Tibial artery (tissue), 4 donors: ENCODE measurements at regions not wholly inside any gene's neighbourhood (a gene's known extent, or its start where the extent isn't known, plus 50 kb on each side); places are given as distances from the start of the nearest gene placed in this dataset.

Source experiments
- DNase-seq, 2 donors: peaks; one replicate each; pipeline ENCODE4 v3.0.0-alpha.2; 2019
- H3K27ac ChIP-seq, 2 donors: fragments of 200-600 bp; sonication (generic) in 1 of 2; 1 replicate in 1 of 2; 2 replicates in 1 of 2; pipeline ENCODE4 v1.5.1; 2018 to 2019; ENCODE audit warnings: mild to moderate bottlenecking in 1 of 2
- H3K27me3 ChIP-seq, 2 donors: fragments of 200-600 bp; sonication (generic) in 1 of 2; one replicate each; pipeline versions ENCODE4 v1.5.1 to v1.6.0; 2016 to 2019
- H3K36me3 ChIP-seq, 3 donors: fragments of 200-600 bp; sonication (generic) in 2 of 3; one replicate each; pipeline ENCODE4 v1.5.1; 2016 to 2019; ENCODE audit warnings: mild to moderate bottlenecking in 2 of 3
- H3K4me1 ChIP-seq, 4 donors: fragments of 200-600 bp; sonication (generic) in 2 of 4; 1 replicate in 3 of 4; 2 replicates in 1 of 4; pipeline ENCODE4 v1.5.1; 2016 to 2019
- H3K4me3 ChIP-seq, 2 donors: fragments of 200-600 bp; sonication (generic) in 1 of 2; 1 replicate in 1 of 2; 2 replicates in 1 of 2; pipeline ENCODE4 v1.5.1; 2018 to 2019; ENCODE audit warnings: mild to moderate bottlenecking in 2 of 2
- H3K9me3 ChIP-seq, 3 donors: fragments of 200-600 bp; sonication (generic) in 1 of 3; one replicate each; pipeline ENCODE4 v1.5.1; 2016 to 2019
- intact Hi-C: fragments of 100-400 bp; cut with DNase I; formaldehyde crosslinking; loops from one replicate; pipeline ENCODE4 v1.15.0; 2023; ENCODE audit warnings: low total_unique reads
- TF ChIP-seq, protein P1 (sequence below), 2 experiments: fragments of 200-600 bp in 1 of 2; fragments of 450-650 bp in 1 of 2; IDR thresholded peaks; one replicate each; pipeline ENCODE4 v1.5.1; 2017 to 2019; ENCODE audit warnings: antibody characterized with exemption in 2 of 2, mild to moderate bottlenecking in 1 of 2, moderate library complexity in 1 of 2

DNA sequence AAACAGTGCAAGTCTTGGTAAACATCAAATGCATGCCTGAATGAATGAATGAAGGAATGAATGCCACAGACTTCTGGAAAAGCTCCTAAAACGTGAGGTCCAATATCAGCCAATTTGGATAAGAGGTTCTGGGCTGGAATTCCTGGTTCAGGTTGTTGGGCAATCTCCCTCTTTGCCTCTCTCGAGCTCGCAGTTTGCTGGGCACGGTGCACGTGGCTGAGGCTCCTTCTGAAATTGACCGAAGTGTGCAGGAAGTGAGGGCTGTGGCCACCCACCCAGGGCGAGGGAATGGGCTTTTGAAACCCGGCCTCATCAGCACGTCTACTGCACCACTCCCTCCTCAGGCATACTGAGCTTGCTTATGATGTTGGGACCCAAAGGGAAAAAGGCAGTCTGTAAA lies 288.8 kb upstream of the HS6ST1 start:
- TF ChIP-seq, protein P1, sequence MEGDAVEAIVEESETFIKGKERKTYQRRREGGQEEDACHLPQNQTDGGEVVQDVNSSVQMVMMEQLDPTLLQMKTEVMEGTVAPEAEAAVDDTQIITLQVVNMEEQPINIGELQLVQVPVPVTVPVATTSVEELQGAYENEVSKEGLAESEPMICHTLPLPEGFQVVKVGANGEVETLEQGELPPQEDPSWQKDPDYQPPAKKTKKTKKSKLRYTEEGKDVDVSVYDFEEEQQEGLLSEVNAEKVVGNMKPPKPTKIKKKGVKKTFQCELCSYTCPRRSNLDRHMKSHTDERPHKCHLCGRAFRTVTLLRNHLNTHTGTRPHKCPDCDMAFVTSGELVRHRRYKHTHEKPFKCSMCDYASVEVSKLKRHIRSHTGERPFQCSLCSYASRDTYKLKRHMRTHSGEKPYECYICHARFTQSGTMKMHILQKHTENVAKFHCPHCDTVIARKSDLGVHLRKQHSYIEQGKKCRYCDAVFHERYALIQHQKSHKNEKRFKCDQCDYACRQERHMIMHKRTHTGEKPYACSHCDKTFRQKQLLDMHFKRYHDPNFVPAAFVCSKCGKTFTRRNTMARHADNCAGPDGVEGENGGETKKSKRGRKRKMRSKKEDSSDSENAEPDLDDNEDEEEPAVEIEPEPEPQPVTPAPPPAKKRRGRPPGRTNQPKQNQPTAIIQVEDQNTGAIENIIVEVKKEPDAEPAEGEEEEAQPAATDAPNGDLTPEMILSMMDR (IDR thresholded peaks at IDR 0.05), result no peak
- H3K36me3 ChIP-seq, result no peaks in the 10 kb centered on the region
- H3K4me1 ChIP-seq, result peaks cover 0 to 16% (median 11%) of the 10 kb centered on the region in 4 donors
- peak in 1 of 2 donors; percentile 59 for DNase-seq
- no peak overlapping the region for H3K4me3 ChIP-seq
- H3K27ac ChIP-seq, result peak overlapping the region in 1 of 2 donors; percentile 38
- no peaks in the 10 kb centered on the region for H3K27me3 ChIP-seq
- no peaks in the 10 kb centered on the region for H3K9me3 ChIP-seq
- intact Hi-C loops, result no loop called here

DNA sequence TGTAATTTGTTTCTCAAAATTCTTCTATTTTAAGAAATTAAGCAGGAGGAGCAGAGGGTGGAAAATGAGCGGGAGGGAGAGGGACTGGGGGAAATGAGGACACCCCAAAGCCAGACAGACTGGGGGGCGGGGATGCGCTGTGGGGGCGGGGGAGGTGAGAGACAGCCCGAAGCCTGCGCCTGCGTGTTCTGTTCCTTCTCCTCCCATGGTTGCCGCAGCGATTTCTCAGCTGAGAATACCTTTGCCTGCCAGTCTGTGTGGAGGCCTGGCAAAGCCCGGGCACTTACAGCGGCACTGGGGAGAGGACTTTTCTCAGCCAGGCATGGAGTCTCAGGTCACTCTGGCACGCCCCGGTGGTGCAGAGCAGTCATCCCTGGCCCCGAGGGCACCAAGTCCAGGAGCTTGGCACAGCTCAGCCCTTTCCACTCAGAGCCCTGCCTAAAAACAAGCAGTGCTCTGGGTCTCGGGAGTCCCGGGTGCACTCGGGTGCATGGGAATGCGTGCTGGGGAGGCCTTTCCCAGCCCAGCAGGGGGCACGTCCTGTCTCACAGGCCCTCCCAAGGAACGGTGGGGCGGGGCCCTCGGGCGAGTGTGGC lies 289.3 kb upstream of the HS6ST1 start:
- H3K9me3 ChIP-seq, result no peaks in the 10 kb centered on the region
- peak overlapping the region in 1 of 2 donors; percentile 38 for H3K27ac ChIP-seq
- H3K4me1 ChIP-seq, result peaks cover 0 to 16% (median 11%) of the 10 kb centered on the region in 4 donors
- TF ChIP-seq, protein P1 (IDR thresholded peaks at IDR 0.05), result no peak
- H3K27me3 ChIP-seq, result no peaks in the 10 kb centered on the region
- peak overlapping the region; percentile 0 to 24 for H3K4me3 ChIP-seq
- peak in 1 of 2 donors; percentile 69 for DNase-seq
- H3K36me3 ChIP-seq, result no peaks in the 10 kb centered on the region
- intact Hi-C loops, result no loop called here

DNA sequence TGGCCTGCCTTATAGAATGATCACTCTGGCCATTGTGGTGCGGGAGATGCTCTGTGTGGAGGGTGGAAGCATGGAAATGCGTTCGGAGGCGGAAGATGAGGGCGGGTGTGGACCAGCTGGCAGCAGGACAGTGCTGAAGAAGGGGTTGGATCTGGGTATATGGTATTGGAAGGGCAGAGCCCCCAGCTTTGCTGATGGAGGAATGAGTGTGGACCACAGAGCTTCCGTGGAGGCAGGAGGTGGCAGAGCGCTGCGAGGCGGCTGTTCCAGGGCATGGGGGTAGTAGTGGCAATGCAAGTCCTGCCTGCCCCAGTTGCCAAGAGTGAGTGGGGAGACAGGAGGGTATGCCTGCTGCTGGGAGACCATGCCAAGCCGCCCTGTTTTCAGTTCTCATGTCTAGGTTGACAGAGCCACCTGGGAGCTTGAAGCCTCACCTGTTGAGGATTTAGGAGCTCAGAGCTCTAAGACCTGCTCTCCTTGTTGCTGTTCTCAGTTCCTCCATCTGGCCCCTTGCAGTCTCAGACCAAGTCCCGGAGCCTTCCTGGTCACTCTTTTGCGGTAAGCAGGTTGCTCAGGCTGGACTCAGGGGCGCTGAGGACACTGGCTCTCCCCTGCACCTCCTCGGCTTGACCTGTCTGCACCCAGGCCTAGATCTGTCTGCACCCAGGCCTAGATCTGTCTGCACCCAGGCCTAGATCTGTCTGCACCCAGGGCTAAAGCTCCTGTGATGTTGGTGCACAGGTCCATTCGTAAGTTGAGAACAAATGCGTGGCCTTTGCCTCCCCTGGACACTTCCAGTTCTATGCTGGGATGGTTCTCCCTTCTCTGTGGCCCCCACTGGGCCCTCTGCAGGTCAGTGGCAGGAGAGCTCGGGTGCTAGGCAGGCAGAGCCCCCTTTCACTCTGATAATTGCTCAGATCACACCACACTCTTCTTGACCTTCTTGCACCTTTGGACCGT lies 290.5 kb upstream of the HS6ST1 start:
- Histone ChIP-seq H3K27ac (no peak overlapping the region), H3K4me1 (peaks cover 0 to 16% (median 11%) of the 10 kb centered on the region in 4 donors), H3K27me3 (no peaks in the 10 kb centered on the region), H3K9me3 (no peaks in the 10 kb centered on the region), H3K36me3 (no peaks in the 10 kb centered on the region), H3K4me3 (no peak overlapping the region)
- peak in 1 of 2 donors; percentile 44 for DNase-seq
- intact Hi-C loops, result no loop called here
- TF ChIP-seq, protein P1 (IDR thresholded peaks at IDR 0.05), result no peak

DNA sequence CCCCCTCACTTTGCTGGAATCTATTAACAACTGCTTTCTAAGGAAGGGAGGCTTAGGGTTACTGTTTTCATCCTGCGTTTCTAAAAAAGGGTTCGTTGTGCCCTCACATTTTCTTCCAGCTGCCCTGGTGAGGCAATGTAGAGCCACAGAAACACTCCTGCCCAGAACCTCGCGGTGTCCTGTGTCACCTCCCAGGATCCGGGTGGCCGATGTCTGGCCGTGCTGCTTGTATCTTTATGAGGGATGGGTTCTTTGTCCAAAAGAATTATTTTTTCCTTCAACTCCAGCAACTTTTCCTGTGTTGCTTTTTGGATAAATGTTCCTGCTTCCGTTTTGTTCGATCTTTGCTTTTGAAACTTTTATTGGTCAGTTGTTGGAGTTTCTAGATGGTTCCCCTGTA lies 291.8 kb upstream of the HS6ST1 start:
- H3K9me3 ChIP-seq, result no peaks in the 10 kb centered on the region
- intact Hi-C loops, result no loop called here
- H3K36me3 ChIP-seq, result no peaks in the 10 kb centered on the region
- peaks cover 0 to 16% (median 11%) of the 10 kb centered on the region in 4 donors for H3K4me1 ChIP-seq
- no peak overlapping the region for H3K4me3 ChIP-seq
- H3K27me3 ChIP-seq, result no peaks in the 10 kb centered on the region
- TF ChIP-seq, protein P1 (IDR thresholded peaks at IDR 0.05), result no peak
- DNase-seq, result peak in 1 of 2 donors; percentile 32
- H3K27ac ChIP-seq, result no peak overlapping the region

DNA sequence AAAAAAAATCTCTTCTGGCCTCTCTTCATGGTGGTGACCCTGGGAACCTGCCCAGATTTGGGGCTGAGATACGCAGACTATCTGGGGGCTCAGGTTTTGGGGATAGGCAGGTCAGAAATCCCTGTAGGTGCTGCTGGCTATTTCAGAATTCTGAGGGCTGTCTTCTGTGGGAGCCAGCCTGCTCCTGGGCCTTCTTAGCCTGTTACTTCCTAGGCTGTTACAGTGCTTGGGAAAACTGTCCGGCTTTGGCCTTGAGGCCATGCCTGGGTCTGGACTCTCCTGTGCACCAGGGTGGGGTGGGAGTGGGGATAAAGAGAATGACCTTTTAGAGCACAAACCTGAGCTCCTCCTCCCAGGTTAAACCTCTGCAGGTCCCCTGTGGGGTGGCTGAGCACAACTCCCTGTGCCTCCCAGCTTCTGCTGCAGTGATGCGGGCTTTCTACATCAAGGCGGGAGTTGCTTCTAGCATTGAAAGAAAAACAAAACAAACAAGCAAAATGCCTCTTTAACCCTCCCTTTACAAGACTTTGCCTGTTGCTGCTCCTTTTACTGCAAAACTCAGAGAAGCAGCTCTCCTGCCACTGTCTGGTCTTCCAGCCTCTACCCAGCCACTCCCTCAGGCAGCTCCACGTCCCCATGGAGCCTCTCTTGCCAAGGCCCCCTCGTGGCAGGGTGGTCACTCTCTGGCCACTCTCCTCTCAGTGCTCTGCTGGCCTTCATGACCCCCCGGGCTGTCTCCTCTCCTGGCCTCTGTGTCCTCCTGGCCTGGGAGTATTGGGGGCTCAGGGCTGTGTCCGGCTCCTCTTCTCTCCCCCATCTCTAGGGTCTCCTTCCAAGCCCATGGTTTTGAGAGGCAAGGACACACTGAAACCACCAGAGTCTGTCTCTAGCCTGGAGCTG lies 293.0 kb upstream of the HS6ST1 start:
- peaks cover 0 to 16% (median 11%) of the 10 kb centered on the region in 4 donors for H3K4me1 ChIP-seq
- intact Hi-C loops, result no loop called here
- no peaks in the 10 kb centered on the region for H3K27me3 ChIP-seq
- no peaks in the 10 kb centered on the region for H3K36me3 ChIP-seq
- TF ChIP-seq, protein P1 (IDR thresholded peaks at IDR 0.05), result no peak
- peak in 1 of 2 donors; percentile 32 for DNase-seq
- H3K9me3 ChIP-seq, result no peaks in the 10 kb centered on the region
- H3K4me3 ChIP-seq, result no peak overlapping the region
- H3K27ac ChIP-seq, result no peak overlapping the region
